Stimulated activated CD8-positive, alpha-beta memory T cell treated with anti-CD3 and anti-CD28 coated beads, Interleukin-15, amount 100 ng/mL, for 1 hour (primary cell): ENCODE measurements at regions not wholly inside any gene's neighbourhood (a gene's known extent, or its start where the extent isn't known, plus 50 kb on each side); places are given as distances from the start of the nearest gene placed in this dataset.
"Not testable (repeated sequence)": the region's sequence is repeated elsewhere in the genome, so short reads cannot be mapped to it uniquely, and the experiment has no call there.

ENCODE experiments used
- DNase-seq: peaks from one replicate; pipeline ENCODE4 v3.0.0-alpha.2; 2020; ENCODE audit warnings: low read depth

- DNase-seq = no peak
These were observed 107.9 kb upstream of the DLG1 start for GRCh38 chr3:197406266-197406665.

- no peak for DNase-seq
These were observed 106.3 kb upstream of the DLG1 start for GRCh38 chr3:197404754-197405153.

- no peak for DNase-seq
These were observed 105.6 kb upstream of the DLG1 start for GRCh38 chr3:197404030-197404429.

DNA sequence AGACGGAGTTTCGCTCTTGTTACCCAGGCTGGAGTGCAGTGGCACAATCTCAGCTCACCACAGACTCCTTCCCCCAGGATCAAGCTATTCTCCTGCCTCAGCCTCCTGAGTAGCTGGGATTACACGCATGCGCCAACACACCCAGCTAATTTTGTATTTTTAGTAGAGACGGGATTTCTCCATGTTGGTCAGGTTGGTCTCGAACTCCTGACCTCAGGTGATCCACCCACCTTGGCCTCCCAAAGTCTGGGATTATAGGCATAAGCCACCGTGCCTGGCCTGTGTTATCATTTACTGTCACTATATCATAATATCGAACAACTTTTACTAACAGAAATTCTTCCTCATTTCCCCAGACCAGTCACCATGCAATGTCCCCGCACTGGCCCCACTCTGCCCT lies 104.0 kb upstream of the DLG1 start:
- not testable (repeated sequence) for DNase-seq

- no peak for DNase-seq
These were observed 101.1 kb upstream of the DLG1 start for GRCh38 chr3:197399486-197399885.

DNA sequence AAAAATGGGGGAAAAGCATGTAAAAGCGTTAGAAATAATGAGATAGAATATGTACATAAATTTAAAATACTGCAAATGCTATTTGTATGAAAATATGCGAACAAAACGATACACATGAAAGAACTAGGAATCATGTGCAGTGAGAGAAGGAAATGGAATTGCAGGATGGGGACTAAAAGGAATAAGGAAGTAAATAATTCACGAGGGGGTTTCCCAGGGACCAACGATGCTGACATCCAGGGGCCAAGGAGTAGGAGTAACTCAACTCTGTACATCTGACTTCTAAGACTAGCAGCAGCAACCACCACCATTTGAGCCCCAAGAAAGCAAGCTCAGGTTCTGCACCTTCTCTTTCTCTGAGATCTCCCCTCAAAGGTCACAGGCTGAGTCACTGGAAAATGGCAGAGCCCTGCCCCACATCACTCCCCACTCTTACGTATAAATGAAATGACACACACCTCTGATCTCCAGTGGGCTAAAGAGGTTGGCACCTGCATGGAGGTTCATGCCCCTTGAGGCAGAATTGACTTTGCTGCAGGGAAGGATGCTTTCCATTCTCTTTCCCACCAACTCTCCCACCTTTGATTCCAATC lies 100.0 kb upstream of the DLG1 start:
- no peak for DNase-seq

DNA sequence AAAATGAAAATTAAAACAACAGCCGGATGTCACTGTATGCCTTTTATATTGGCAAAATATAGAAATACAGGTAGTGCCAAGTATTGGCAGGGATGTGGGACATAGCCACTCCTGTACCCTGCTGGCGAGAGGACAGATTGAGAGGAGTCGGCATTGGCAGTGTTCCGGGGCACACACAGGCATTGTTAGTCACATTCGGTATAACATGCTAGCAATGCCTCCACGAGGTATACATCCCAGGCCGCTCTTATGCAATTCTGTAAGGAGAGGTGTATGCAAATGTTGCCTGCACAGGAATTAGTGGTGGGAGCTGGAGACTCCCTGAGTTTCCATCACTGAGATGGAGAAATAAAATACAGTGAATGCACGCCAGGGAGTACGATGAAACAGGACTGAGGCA lies 99.4 kb upstream of the DLG1 start:
- DNase-seq = no peak

DNA sequence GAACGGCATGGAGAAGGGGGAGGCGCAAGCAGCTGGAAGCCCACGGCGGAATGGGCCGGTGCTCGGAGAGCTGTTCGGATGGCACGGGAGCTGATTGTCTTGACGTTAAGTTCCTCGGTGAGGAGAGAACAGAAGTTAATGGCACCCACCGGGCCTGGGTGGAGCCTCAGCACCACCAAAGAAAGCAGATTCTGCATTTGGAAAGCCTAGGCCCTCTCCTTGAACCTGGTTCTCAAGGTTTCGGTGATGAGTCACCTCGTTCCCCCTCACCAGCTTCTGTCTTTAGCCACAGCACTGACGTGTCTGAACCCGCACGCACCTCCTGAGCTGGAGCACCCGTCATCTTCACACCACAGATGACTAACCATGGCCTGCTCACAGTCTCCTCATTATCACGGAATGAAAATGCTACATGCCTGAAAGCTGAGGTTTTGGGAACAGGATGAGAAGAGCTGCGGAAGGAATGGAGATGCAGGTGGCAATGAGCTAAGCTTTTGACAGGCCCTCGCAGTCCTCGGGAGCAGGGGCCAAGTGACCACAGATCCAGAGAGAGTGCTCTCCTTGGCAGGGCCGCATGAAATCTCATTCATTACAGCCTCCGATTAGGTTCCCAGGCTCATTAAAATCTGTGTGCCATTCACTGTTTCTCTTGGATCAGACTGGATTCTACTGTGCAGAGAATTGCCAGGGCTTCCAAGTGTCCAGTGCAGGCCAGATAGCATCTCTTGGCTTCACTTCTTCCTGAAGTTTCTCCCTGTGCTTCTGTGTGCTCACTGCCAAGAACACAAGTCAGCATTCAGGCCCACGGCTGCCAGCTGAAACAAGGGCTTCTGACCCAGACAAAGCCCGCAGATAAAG lies 96.3 kb upstream of the DLG1 start:
- DNase-seq = no peak

- not testable (repeated sequence) for DNase-seq
These were observed 95.7 kb upstream of the DLG1 start for GRCh38 chr3:197394126-197394463.

DNA sequence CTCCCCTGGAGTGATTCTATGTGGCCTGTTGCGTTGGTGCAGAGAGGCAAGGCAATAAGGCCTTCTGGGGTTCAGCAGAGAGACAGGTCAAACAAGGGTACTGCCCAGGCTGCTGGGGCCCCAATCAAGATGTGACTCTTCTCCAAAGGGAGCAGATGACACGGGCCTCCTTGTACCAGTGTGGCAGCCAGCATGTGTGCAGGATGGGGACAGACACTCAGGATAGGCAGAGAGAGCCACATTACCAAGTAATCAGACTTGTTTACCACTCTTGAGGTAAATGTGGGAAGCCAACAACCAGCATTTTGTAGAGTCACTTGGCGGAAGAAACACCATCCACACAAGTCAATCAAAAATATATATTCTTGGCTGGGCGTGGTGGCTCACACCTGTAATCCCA lies 95.3 kb upstream of the DLG1 start:
- DNase-seq = no peak

DNA sequence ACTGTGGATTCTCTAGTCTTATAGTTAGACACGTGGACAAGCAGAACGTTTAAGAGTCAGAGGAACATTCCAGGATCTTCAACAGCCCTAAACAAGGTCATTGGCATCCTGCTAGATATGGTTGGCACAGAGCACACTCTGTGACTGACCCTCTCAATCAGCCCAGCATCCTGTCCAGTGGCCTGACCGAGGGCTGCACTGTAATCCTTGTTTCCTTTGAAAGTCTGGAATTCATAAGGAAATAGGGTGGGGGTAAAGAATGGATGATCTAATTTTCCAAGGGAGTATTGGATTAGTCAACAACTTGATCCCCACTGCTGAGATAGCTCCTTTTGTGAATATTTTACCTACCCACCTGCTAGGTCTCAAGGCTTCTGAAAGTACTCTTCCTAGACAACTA lies 94.5 kb upstream of the DLG1 start:
- DNase-seq = no peak

DNA sequence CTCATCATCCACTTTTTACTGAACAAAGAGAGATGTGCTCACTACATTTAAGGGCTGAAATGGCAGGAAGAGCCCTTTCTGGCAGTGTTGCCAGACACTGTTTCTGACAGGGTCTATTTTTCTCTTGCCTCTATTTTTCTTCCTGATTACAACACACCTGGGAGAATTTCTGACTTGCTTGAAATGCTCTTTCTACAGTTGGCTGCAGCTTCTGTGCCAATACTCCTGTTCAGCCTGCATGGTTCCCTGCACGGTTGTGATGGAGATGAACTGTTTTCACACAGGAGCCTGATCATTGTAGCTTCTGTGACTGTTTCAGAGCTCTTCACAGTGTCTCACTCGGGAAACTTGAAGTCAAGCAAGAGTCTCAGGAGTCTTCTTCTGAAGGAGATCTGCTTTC lies 83.0 kb upstream of the DLG1 start:
- DNase-seq = no peak

- no peak for DNase-seq
These were observed 82.4 kb upstream of the DLG1 start for GRCh38 chr3:197380786-197381185.

DNA sequence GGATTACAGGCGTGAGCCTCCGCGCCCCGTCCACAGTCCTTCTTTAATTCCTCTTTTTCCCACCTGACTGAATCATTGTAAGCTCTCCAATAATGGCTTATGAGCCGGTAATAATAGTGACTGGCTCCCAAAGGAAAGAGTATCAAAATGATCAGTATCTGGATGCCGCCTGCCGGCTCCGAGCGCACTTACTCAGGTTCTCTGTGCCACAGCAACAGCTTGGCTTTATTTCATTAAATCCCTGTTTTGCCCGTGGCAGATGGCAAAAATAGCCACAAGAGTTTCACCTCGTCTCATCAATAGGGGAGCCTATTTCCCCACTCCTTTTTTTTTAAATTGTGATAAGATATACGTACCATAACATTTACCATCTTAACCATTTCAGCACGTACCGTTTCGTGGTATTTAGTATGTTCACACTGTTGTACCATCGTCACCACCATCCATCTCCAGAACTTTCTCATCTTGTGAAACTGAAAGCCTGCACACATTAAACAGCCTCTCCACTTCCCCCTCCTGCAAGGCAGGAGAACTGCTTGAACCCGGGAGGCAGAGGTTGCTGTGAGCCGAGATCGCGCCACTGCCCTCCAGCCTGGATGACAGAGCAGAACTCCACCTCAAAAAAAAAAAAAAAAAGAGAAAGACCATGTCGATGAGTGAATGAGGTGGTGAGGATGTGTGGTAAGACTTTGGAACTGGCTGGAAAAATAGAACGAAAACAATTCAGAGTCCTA lies 80.7 kb upstream of the DLG1 start:
- no peak for DNase-seq

DNA sequence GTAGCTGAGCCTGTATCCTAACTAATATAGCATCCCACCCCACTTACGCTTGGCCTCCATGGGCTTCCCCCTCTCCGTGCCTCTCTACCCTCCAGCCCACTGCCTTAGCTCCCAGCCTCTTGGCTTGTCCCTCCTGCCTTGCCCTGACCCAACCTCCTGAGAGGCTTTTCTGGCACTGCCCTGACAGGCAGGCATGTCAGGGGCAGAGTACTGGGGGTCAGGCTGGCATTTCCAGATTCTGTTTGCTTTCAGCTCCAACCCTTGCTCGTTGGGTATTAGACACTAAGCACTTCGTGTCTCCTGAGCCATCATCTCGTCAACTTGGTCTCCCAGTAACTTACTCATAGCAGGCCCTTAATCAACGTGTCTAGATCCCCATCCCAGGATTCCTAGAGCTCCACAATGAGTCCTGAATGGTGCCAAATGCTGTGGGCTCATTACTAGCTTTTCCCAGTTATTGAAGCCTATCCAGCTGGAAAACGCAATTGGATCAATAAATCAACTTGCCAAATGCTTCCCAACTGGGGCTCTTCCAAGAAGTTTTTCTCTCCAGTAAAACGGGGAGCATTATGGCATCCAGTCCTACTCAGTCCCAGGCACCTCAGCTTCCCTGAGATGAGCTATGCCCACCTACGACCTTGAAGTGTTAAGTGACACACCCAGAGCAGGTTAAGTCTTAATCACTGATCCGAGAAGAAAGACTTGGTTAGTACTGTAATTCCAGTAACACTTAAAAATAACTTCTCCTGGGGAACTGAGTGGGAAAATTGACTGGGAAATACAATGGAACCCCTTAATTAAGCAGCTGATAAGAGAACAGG lies 78.5 kb upstream of the DLG1 start:
- no peak for DNase-seq

- no peak for DNase-seq
These were observed 77.6 kb upstream of the DLG1 start for GRCh38 chr3:197376020-197376419.

DNA sequence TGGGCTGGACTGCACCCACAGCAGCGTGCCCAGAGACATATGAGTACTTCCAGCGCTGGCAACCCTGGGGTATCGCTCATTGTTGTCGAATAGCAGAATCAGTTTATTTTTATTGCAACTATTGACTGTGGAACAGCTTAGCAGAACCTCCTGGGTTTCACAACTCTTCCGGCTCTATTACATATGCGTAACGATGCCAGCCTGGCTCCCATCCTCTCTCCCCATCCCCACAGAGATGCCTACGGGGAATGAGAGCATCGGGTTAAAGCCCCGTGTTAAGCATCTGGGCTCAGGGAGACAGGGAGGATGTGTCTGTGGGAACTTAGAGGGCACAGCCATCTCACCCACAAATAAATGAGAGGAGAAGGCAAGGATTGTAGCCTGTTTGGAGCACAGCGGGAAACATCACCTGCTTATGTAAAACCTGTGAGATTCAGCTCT lies 76.6 kb upstream of the DLG1 start:
- no peak for DNase-seq

DNA sequence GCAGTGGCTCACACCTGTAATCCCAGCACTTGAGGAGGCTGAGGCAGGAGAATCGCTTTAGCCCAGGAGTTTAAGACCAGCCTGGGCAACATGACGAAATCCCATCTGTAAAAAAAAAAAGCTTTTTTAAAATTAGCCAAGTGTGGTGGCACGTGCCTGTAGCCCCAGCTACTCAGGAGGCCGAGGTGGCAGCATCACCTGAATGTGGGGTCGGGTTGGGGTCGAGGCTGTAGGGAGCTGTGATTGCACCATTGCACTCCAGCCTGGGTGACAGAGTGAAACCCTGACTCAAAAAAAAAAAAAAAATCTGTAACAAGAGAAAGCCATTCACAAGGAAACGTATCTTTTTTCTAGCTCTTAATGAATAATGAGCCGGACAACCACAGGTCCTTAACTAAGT lies 74.7 kb upstream of the DLG1 start:
- no peak for DNase-seq

DNA sequence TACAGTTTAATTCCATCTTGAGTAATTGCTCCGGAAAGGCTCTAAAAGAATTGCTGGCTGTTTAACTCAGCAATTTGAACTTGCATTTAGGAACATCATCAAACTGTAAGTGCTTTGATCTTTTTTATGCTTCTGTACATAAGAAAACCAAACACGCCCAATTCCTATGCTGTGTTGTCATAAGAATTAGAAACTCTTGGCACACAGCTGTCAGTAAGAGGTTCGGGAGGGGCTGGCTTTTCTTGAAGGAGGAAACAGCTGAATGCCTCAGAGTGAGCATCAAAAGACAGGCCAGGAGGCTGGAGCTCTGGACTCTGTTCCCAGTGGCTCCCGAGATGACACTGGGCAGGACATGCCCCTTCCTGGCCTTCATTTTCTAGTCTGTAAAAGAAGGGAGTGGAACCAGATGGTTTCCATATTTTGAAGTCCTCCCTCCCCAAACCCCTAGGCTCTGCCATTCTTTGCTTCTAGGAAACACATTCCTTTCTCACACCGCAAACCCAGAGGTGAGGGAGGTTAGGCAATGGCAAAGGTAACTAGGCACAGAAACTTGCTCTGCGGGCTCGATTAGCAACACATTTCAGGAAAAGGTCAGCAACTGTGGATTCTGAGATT lies 73.7 kb upstream of the DLG1 start:
- no peak for DNase-seq

GRCh38 chr3:197371591-197372046 lies 73.2 kb upstream of the DLG1 start:
- DNase-seq = no peak

DNA sequence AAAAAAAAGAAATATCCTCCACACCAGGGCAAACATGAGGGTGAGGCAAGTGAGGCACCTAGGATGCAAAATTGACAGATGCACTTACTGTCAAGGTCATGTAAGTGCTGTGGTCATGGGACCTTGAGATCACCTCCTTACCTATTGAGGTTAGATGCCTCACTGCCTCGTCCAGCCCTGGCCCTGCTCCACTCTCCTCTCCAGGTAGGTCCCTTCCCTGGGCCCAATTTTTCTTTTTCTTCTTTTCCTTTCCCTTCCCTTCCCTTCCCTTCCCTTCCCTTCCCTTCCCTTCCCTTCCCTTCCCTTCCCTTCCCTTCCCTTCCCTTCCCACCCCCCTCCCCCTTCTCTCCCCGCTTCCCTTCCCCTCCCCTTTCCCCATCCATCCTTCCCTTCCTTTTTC lies 71.1 kb upstream of the DLG1 start:
- DNase-seq = no peak

GRCh38 chr3:197368821-197369220 lies 70.4 kb upstream of the DLG1 start:
- no peak for DNase-seq
